ENCODE measurements at regions not wholly inside any gene's neighbourhood (a gene's known extent, or its start where the extent isn't known, plus 50 kb on each side); places are given as distances from the start of the nearest gene placed in this dataset.

DNA sequence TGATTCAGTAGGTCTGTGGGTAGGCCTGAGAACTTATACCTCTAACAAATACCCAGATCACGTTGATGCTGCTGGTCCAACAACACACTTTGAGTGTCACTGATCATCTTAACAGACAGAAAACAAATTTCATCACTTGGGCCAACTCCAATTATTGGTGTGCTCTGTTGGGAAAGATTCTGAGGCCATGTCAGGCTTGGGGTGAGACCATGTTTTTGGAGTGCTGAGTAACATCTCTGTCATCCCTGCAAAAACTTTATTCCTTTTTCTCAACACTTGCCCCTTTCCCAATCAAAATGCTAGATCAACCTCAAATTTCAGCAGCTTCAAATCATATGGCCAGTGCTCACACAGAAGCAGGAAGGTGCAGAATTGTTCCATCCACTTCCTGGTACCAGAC lies 108.8 kb upstream of the TENT5A start:
- in situ Hi-C loops (cut with HindIII; ENCODE audit: low pct_unique_long_range_greater_than_20kb, low sequenced_read_pairs), result no loop called here
- no peak for DNase-seq (ENCODE audit: low read depth)

DNA sequence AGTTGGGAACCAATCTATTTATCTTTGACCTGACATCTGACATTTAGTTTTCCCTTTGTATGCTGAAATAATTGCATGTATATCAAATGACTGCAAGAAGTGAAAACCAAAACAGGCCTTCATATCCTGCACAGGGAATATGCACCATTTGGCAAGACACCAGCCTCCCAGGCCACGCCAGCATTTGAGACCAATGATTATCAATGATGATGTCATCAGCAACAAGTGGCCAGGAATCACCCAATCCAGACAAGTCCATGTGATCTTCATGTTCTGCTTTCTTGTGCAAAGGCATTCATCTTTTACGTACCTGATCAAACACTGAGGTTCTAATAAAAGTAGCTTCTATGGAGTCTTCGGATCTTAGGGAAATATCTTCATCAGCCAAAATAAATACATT lies 107.4 kb upstream of the TENT5A start:
- DNase-seq (ENCODE audit: low read depth), result no peak
- in situ Hi-C loops (cut with HindIII; ENCODE audit: low pct_unique_long_range_greater_than_20kb, low sequenced_read_pairs), result no loop called here

DNA sequence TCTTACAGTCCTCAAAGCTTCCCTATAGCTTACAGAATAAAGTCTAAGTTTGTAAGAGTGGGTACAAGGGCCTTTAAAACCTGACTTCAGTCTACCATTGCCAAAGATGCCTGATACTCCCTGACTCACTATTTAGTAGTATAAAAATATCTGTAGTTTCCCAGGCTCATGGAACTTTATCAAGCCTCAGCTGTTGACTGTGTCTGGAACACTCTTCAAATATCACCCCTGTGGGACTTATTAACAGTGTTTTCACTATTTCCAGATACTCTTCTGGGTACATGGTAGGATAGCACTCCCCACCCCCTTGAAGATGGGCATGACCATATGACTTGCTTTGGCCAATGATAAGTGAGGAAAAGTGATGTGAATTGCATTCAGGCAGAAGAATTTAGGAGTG lies 105.3 kb upstream of the TENT5A start:
- in situ Hi-C loops (cut with HindIII; ENCODE audit: low pct_unique_long_range_greater_than_20kb, low sequenced_read_pairs), result no loop called here

DNA sequence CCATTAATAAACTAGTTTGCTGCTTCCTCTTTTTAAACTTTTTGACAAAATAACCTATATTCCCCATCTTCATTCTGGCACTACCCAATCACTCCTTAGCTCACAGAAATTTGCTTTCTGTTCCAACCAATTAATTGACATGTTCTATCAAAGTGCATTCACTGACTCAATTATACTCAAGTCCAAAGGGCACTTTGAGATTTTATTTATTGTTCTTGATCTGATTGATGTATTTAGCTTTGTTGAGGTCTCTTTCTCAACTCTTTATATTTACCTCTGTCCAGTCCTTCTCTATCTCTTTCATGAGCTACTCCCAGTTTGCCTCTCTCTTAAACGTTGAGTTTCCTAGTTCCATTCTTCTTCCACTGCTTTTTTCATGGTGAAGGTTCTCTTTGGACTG lies 104.4 kb upstream of the TENT5A start:
- in situ Hi-C loops (cut with HindIII; ENCODE audit: low pct_unique_long_range_greater_than_20kb, low sequenced_read_pairs), result no loop called here
- DNase-seq (ENCODE audit: low read depth), result no peak

More for the DNA sequence above, 105.3 kb upstream of the TENT5A start:
- DNase-seq (ENCODE audit: low read depth), result no peak

DNA sequence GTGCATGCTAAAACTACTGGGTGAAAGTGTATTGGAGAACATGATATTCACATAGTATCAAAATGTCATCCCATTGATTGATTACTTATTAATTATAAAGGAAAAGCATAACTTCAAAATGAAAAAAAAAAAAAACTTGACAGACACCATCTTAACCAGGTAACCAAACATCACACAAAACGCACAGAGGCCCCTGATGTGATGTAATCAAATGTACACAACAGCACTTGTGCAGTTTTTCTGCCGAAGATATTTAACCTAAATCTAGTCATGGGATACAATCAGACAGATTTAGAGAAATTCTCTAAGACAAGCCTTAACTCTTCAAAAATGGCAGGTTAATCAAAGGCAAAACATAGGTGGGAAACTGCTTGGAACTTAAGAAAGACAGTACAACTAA lies 102.0 kb upstream of the TENT5A start:
- in situ Hi-C loops (cut with HindIII; ENCODE audit: low pct_unique_long_range_greater_than_20kb, low sequenced_read_pairs), result no loop called here
- no peak for DNase-seq (ENCODE audit: low read depth)

DNA sequence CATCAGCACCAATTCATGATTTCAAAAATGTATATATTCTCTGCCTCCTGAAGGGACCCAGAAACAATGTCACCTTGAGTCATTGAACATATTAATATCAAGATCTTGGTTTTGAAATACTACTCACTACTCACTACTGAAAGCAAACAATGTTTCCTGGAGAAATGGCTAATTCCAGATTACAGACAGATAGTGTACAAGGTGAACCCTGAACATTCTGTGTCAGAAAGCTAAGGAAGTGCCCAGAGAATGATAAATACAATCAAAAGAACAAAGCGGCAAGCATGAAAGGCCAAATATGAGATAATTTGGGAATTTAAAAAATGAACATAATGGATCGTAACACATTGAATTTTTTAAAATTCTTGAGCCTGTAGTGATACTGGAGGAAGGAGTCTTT lies 101.5 kb upstream of the TENT5A start:
- no peak for DNase-seq (ENCODE audit: low read depth)
- in situ Hi-C loops (cut with HindIII; ENCODE audit: low pct_unique_long_range_greater_than_20kb, low sequenced_read_pairs), result no loop called here

DNA sequence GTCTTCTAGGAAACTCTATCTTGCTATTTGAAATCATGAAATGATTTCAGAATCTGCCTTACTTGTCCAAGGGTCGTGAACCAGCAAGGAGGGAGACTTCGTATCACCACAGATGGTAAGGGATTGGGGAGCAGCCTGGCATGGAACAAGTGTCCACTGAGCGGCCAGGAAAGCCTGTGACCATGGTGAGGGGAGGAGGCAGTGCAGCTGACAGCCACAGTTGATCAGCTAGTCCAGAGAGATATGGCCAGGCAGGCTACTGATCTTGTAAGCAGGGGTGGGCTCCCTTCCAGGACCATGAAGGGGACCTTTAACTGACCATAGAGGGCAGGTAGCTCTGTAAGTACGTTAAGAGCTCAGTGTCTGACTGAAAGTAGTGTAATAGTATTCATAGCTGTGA lies 96.8 kb upstream of the TENT5A start:
- DNase-seq (ENCODE audit: low read depth), result no peak

DNA sequence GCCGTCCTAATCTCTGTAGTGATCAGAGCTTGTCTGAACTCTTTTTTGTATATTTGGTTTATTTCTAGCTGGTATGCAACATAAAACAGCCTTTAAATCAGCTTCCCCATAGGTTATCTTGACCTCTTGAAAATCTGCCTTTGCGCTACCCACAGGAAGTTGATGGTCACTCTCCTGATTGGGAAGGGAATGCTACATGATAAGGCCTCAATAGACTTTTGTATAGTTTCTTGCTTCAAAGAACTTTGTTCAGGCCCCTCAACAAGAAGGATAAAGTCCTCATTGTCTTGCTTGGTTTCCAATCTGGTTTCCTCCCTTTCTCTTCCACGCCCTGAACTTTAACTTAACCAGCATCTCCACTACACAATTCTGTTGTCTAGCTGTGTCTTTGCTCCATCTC lies 95.4 kb upstream of the TENT5A start:
- DNase-seq (ENCODE audit: low read depth), result no peak
- in situ Hi-C loops (cut with HindIII; ENCODE audit: low pct_unique_long_range_greater_than_20kb, low sequenced_read_pairs), result no loop called here

More for the DNA sequence above, 96.8 kb upstream of the TENT5A start:
- in situ Hi-C loops (cut with HindIII; ENCODE audit: low pct_unique_long_range_greater_than_20kb, low sequenced_read_pairs), result no loop called here

DNA sequence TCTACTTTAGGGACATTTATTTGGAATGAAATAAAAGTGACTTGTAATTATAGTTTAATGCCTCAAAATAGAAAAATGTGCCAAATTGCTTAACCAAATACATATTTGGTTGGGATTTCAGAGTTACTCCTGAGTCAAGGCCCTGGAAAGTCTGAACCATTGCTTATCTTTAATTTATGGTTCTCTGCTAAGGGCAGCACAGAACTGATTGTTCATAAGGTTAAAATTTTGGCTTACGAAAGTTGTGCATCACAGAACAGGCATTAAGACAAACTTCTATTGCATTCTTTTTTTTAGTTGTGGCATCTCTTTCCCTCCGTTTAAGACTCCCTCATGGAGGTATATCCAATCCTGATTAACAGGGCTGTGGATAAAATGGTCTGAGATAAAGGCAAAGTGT lies 92.2 kb upstream of the TENT5A start:
- in situ Hi-C loops (cut with HindIII; ENCODE audit: low pct_unique_long_range_greater_than_20kb, low sequenced_read_pairs), result no loop called here

DNA sequence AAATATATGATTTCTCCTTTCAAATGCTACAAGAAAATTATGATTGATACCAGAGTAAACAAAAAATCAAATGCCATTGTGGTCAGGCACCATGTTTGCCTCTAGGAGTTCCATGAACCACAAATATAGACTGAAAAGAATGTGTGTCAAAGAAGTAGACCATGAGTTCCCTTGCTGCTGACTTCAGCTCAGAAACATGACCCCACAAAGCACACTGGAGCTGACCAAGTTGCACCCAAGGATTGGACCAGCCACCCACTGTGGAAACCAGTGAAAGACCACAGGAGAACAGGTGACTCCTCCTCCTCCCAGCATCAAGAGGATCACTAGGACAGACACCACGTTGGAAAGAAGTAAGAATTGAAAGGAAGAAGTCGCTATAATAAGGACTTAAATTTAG lies 90.8 kb upstream of the TENT5A start:
- no peak for DNase-seq (ENCODE audit: low read depth)
- in situ Hi-C loops (cut with HindIII; ENCODE audit: low pct_unique_long_range_greater_than_20kb, low sequenced_read_pairs), result no loop called here

More for the DNA sequence above, 92.2 kb upstream of the TENT5A start:
- DNase-seq (ENCODE audit: low read depth), result no peak

DNA sequence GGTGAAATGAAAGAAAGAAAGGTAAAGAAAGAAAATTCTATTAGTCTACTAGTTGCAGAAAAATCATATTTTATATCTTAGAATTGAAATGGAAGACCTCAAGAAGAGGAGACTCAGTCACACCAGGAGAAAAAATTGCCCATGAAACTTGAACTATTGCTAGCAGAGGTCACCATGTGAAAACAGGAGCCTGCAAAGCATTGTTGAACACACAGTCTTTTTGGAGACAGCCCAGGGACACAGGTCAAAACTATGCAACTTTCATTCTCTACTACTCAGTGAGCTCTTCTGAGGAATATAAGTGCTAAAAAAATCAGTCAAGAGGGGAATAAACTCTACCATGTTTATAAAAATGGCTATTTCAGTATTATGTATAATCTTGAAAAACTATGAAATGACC lies 89.8 kb upstream of the TENT5A start:
- in situ Hi-C loops (cut with HindIII; ENCODE audit: low pct_unique_long_range_greater_than_20kb, low sequenced_read_pairs), result no loop called here
- DNase-seq (ENCODE audit: low read depth), result no peak

DNA sequence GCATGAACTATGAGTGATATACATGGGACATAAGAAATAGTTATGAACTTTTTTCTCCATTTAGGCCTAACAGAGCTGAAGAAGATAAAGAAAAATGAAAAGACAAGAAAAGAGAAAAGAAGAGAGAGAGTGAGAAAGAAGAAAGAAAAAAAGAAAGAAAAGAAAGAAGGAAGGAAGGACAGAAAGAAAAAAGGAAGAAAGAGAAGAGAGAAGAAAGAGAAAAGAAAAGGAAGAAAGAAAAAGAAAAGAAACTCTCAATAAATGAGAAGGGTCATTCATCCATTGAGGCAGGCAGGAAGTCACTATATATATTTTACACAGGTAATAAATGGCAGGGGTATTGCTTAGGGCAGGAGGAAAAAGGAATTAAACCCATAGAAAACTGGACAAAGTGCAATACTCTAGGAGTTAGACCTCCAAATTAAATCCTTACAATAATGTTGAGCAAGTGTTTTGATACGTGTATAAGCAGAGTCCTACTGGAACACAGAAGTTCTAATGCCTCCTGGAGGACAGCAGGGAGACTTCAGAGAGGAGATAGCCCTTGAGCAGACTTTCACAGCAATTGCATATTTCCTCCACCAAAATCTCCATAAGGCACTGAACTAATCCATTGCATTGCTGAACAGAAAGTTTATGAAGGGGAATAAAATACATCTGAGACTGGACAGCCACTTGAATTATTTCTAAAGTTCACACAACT lies 86.4 kb upstream of the TENT5A start:
- in situ Hi-C loops (cut with HindIII; ENCODE audit: low pct_unique_long_range_greater_than_20kb, low sequenced_read_pairs), result no loop called here
- no peak for DNase-seq (ENCODE audit: low read depth)

DNA sequence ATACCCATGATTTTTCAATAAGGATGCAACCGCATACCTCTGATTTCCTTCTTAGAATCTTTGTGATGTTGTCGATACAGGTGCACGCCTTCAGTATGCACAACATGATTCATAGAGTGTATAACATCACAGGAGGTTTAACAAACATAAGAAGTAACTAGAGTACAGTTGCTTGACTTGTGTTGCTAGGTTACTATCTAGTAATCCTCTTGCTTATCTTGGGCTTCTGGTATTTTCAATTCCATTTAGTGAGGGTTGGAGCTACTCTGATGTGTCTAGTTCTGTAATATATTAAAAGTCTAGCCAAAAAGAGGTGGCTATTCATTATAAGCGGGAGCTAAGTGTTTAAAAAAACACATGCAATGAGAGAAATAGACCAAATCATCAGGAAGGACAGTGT lies 85.5 kb upstream of the TENT5A start:
- DNase-seq (ENCODE audit: low read depth), result peak; percentile 66
- in situ Hi-C loops (cut with HindIII; ENCODE audit: low pct_unique_long_range_greater_than_20kb, low sequenced_read_pairs), result no loop called here

DNA sequence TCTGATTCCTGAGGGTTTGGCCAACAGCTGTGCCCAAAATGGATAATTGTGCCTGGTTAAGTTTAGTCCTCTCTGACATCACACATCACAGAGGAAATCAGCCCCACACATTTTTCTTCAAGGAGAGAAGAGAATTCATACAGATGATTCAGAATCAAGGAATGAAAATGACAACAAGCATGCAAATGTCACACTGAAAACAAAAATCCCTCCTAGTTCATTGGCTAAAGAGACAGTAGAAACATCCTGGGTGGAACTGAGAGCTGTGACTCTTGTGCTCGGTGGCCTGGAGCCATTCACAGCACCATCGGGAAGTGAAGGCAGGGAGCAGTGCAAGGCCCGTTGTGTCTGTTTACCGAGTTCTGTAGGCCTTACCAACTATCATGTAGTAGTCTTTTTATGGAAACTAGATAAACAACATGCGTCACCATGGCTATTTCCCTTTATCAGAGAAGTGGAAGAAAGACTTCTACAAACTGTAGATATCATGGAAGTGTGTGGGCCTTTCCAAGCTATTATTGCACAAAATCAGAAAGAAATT lies 81.7 kb upstream of the TENT5A start:
- DNase-seq (ENCODE audit: low read depth), result peak; percentile 79
- in situ Hi-C loops (cut with HindIII; ENCODE audit: low pct_unique_long_range_greater_than_20kb, low sequenced_read_pairs), result no loop called here

DNA sequence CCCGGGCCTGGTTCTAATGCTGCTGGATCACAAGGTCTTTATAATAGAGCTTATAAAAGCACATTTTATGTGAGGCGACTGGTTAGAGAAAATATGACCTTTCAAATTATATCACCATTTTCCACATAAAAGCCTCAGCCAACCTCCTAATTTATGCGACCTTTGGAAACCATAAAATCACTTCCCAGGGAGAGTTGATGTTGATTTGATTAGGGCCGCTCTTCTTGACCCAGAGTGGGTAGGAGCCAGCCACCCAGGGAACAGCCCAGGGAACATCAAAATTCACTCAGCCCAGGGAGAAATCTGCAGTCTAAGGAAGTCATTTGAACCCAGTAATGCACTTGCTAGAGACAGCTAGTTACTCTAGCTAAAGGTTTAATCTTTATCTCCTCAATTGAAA lies 79.8 kb upstream of the TENT5A start:
- DNase-seq (ENCODE audit: low read depth), result no peak
- in situ Hi-C loops (cut with HindIII; ENCODE audit: low pct_unique_long_range_greater_than_20kb, low sequenced_read_pairs), result no loop called here

DNA sequence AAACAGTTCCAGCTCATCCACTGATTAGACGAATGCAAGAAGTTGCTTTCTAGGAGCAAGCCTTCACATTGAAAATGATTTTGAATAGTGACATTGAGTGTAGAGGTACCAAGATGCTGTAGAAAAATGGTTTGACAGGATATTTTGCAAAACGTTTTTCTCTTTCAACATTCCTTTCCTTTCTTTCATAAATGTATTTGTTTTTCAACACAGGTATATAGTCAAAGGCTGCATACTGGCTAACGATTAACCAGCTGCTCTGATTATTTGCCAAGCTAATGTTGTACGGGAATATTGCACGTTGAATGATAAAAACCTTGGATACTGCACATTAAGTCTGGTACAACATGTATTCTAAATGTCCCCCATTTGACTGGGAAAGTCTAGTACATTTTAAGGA lies 78.8 kb upstream of the TENT5A start:
- in situ Hi-C loops (cut with HindIII; ENCODE audit: low pct_unique_long_range_greater_than_20kb, low sequenced_read_pairs), result no loop called here
- no peak for DNase-seq (ENCODE audit: low read depth)

DNA sequence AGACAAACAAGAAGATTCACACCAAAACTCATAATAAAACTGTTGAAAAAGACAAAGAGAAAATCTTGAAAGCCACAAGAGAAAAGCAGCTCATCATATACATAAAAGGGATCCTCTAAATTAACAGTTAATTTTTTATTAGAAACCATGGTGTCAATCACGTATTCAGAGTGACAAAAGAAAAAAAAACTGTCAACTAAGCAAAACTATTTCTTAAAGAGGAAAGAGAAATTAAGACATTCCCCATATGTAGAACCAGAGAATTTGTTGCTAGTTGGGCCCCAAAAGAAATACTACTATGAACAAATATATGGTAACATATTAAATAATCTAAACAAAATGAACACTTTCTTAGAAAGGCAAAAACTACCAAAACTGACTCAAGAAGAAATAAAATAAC lies 74.3 kb upstream of the TENT5A start:
- DNase-seq (ENCODE audit: low read depth), result no peak
- in situ Hi-C loops (cut with HindIII; ENCODE audit: low pct_unique_long_range_greater_than_20kb, low sequenced_read_pairs), result no loop called here

DNA sequence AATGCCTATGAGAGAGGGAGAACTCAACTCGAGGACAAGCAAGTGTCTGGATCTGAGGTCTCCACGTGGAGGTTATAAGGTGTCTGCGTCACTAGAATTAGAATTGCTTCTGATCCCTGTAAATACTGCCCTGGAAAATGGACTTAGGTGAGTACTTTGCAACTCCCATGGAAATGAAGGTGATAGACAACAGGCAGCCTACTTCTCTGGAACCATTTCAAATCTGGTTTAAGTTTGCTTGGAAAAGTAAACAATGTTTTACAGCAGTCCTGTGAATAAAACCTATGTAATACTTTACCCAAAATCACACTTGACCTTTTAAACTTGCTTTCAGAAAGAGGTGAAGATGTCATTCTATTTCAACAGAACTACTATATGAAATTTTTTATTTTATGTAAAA lies 70.1 kb upstream of the TENT5A start:
- in situ Hi-C loops (cut with HindIII; ENCODE audit: low pct_unique_long_range_greater_than_20kb, low sequenced_read_pairs), result no loop called here
- no peak for DNase-seq (ENCODE audit: low read depth)

DNA sequence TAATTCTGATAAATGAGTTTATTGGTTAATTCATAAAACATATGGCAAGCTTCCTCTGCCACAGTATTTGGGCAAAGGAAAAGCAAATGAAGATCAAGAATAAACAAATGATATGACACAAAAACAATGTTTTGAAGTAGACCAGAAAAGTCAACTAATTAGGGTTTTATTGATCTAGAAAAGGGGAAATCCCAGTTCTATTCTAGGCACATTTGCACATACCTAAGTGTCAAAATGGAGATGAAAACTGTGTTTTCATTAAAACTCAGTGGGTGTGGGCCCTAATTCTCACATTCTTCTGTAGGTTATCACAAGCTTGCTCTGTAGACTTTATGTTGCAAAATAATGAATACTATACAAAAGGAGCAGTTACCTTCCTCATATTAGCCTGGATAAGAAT lies 69.0 kb upstream of the TENT5A start:
- DNase-seq (ENCODE audit: low read depth), result no peak
- in situ Hi-C loops (cut with HindIII; ENCODE audit: low pct_unique_long_range_greater_than_20kb, low sequenced_read_pairs), result no loop called here

DNA sequence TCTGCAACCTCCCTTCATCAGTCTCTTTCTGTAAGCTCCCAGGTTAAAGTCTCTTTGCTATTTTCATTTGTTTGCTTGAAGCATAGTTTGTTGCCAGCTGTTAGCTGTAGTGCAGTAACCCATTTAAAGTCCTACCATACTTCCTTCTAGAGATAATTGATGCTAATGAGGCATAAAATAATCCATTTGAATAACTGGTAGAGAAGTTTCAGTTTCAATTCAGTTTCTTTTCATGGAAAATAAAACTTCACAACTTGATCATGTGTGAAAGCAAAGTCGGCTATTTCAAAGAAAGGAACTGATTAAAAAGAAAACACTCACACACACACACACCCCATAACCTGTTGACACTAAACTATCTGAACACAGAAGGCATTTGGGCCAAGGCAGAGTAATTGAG lies 68.5 kb upstream of the TENT5A start:
- in situ Hi-C loops (cut with HindIII; ENCODE audit: low pct_unique_long_range_greater_than_20kb, low sequenced_read_pairs), result no loop called here
- no peak for DNase-seq (ENCODE audit: low read depth)
